Tibial nerve (tissue), 4 donors: ENCODE measurements at regions not wholly inside any gene's neighbourhood (a gene's known extent, or its start where the extent isn't known, plus 50 kb on each side); places are given as distances from the start of the nearest gene placed in this dataset.

Source experiments
- DNase-seq, 2 donors: peaks; one replicate each; pipeline ENCODE4 v3.0.0-alpha.2; 2019; ENCODE audit warnings: low spot score in 2 of 2
- H3K27ac ChIP-seq, 4 donors: fragments of 200-600 bp; sonication (generic) in 3 of 4; one replicate each; pipeline ENCODE4 v1.5.1; 2017 to 2019; ENCODE audit warnings: mild to moderate bottlenecking in 1 of 4
- H3K27me3 ChIP-seq, 2 donors: fragments of 200-600 bp; sonication (generic) in 1 of 2; one replicate each; pipeline versions ENCODE4 v1.5.1 to v1.6.0; 2017 to 2019
- H3K36me3 ChIP-seq, 3 donors: fragments of 200-600 bp; sonication (generic); one replicate each; pipeline ENCODE4 v1.5.1; 2018 to 2019
- H3K4me1 ChIP-seq, 4 donors: fragments of 200-600 bp; sonication (generic) in 3 of 4; one replicate each; pipeline ENCODE4 v1.5.1; 2017 to 2019
- H3K4me3 ChIP-seq, 4 donors: fragments of 200-600 bp; sonication (generic) in 3 of 4; one replicate each; pipeline ENCODE4 v1.5.1; 2017 to 2019; ENCODE audit warnings: mild to moderate bottlenecking in 1 of 4, moderate library complexity in 1 of 4
- H3K9me3 ChIP-seq, 4 donors: fragments of 200-600 bp; sonication (generic) in 3 of 4; one replicate each; pipeline ENCODE4 v1.5.1; 2017 to 2019
- CTCF ChIP-seq, 5 experiments: fragments of 200-600 bp in 3 of 5; fragments of 450-650 bp in 2 of 5; sonication (generic) in 3 of 5; IDR thresholded peaks; one replicate each; pipeline ENCODE4 v1.5.1; 2016 to 2019; ENCODE audit warnings: antibody characterized with exemption in 5 of 5, mild to moderate bottlenecking in 3 of 5, moderate library complexity in 2 of 5
- EP300 ChIP-seq, 2 donors: sonication (generic); formaldehyde crosslinking; IDR thresholded peaks; one replicate each; pipeline ENCODE4 v1.6.1; 2017; ENCODE audit warnings: antibody characterized with exemption in 2 of 2, mild to moderate bottlenecking in 1 of 2
- POLR2A ChIP-seq, 2 donors: fragments of 450-650 bp; IDR thresholded peaks; one replicate each; pipeline ENCODE4 v1.6.1; 2017; ENCODE audit warnings: antibody characterized with exemption in 2 of 2, mild to moderate bottlenecking in 2 of 2, moderate library complexity in 2 of 2
- WGBS, 2 donors: methylation state at CpG; one replicate each; pipeline ENCODE4 v1.1.5; 2018; 5-methylcytosine and 5-hydroxymethylcytosine counted together

GRCh38 chr17:69959283-69959682 lies 115.7 kb upstream of the KCNJ16 start:
- Histone ChIP-seq H3K4me1 (peaks cover 0 to 25% (median 3%) of the 10 kb centered on the region in 4 donors), H3K9me3 (peaks cover 0 to 1% (median 0%) of the 10 kb centered on the region in 4 donors), H3K4me3 (no peak overlapping the region), H3K27me3 (no peaks in the 10 kb centered on the region), H3K36me3 (no peaks in the 10 kb centered on the region), H3K27ac (no peak overlapping the region)
- DNase-seq, result no peak
- no peak for TF ChIP-seq EP300 (IDR thresholded peaks at IDR 0.05)
- no peak for TF ChIP-seq CTCF (IDR thresholded peaks at IDR 0.05)
- no peak for TF ChIP-seq POLR2A (IDR thresholded peaks at IDR 0.05)

- no peak overlapping the region for H3K4me3 ChIP-seq
- peaks cover 0 to 16% (median 0%) of the 10 kb centered on the region in 4 donors for H3K9me3 ChIP-seq
- no peaks in the 10 kb centered on the region for H3K27me3 ChIP-seq
- no peaks in the 10 kb centered on the region for H3K36me3 ChIP-seq
- peaks cover 0 to 25% (median 3%) of the 10 kb centered on the region in 4 donors for H3K4me1 ChIP-seq
- TF ChIP-seq POLR2A (IDR thresholded peaks at IDR 0.05) (no peak), EP300 (IDR thresholded peaks at IDR 0.05) (no peak)
- H3K27ac ChIP-seq, result no peak overlapping the region
- peak; percentile 10 to 18 for DNase-seq
These were observed 114.3 kb upstream of the KCNJ16 start for GRCh38 chr17:69960755-69961154.

- Histone ChIP-seq H3K27ac (no peak overlapping the region), H3K4me3 (peak overlapping the region in 1 of 4 donors; percentile 7), H3K27me3 (no peaks in the 10 kb centered on the region), H3K36me3 (no peaks in the 10 kb centered on the region), H3K9me3 (peaks cover 0 to 17% (median 0%) of the 10 kb centered on the region in 4 donors), H3K4me1 (peaks cover 0 to 25% (median 3%) of the 10 kb centered on the region in 4 donors)
- peak in 1 of 2 donors; percentile 12 for DNase-seq
- WGBS, 2 donors, result 30 to 38% methylated on average over 7 of the region's 7 CpGs
- TF ChIP-seq POLR2A (IDR thresholded peaks at IDR 0.05), result no peak
- peak in 1 of 2 donors; percentile 13 for TF ChIP-seq EP300 (IDR thresholded peaks at IDR 0.05)
- TF ChIP-seq CTCF (IDR thresholded peaks at IDR 0.05), result no peak
These were observed 113.4 kb upstream of the KCNJ16 start for GRCh38 chr17:69961501-69962145.

GRCh38 chr17:69962436-69962995 lies 112.5 kb upstream of the KCNJ16 start:
- no peak overlapping the region for H3K4me3 ChIP-seq
- TF ChIP-seq POLR2A (IDR thresholded peaks at IDR 0.05), result no peak
- no peak for TF ChIP-seq CTCF (IDR thresholded peaks at IDR 0.05)
- no peak for TF ChIP-seq EP300 (IDR thresholded peaks at IDR 0.05)
- H3K4me1 ChIP-seq, result peaks cover 0 to 25% (median 3%) of the 10 kb centered on the region in 4 donors
- H3K36me3 ChIP-seq, result no peaks in the 10 kb centered on the region
- H3K27me3 ChIP-seq, result no peaks in the 10 kb centered on the region
- no peak for DNase-seq
- 39 to 44% methylated on average over 2 of the region's 2 CpGs for WGBS, 2 donors
- H3K9me3 ChIP-seq, result peaks cover 0 to 17% (median 0%) of the 10 kb centered on the region in 4 donors
- H3K27ac ChIP-seq, result no peak overlapping the region

- H3K27me3 ChIP-seq, result no peaks in the 10 kb centered on the region
- H3K9me3 ChIP-seq, result peaks cover 0 to 17% (median 0%) of the 10 kb centered on the region in 4 donors
- no peak overlapping the region for H3K4me3 ChIP-seq
- H3K4me1 ChIP-seq, result peaks cover 0 to 12% (median 0%) of the 10 kb centered on the region in 4 donors
- TF ChIP-seq CTCF (IDR thresholded peaks at IDR 0.05), result no peak
- peak in 1 of 2 donors; percentile 25 for TF ChIP-seq EP300 (IDR thresholded peaks at IDR 0.05)
- no peaks in the 10 kb centered on the region for H3K36me3 ChIP-seq
- DNase-seq, result no peak
- no peak overlapping the region for H3K27ac ChIP-seq
- WGBS, 2 donors, result 28 to 29% methylated on average over 3 of the region's 3 CpGs
These were observed 107.1 kb upstream of the KCNJ16 start for GRCh38 chr17:69967910-69968411.
